ENCODE measurements at regions not wholly inside any gene's neighbourhood (a gene's known extent, or its start where the extent isn't known, plus 50 kb on each side); places are given as distances from the start of the nearest gene placed in this dataset.
"Not testable (repeated sequence)": the region's sequence is repeated elsewhere in the genome, so short reads cannot be mapped to it uniquely, and the experiment has no call there.

GRCh38 chr1:181969902-181970301, 91.6 kb downstream of the ZNF648 start:
- Histone ChIP-seq H4K5ac (ENCODE audit: insufficient read length, low read depth, low read length) (no peak overlapping the region), H3K79me1 (ENCODE audit: insufficient read depth, low read depth, low read length, poor library complexity, severe bottlenecking) (no peaks in the 10 kb centered on the region), H4K20me1 (ENCODE audit: control insufficient read depth, insufficient read depth, insufficient read length) (no peaks in the 10 kb centered on the region), H3K4me2 (ENCODE audit: insufficient read depth, insufficient read length, low read length) (no peak overlapping the region), H3K27ac (ENCODE audit: insufficient read length, low read depth, low read length) (peak overlapping the region; percentile 89), H3K9ac (ENCODE audit: extremely low read depth, insufficient read length, low read length) (no peak overlapping the region), H2BK15ac (ENCODE audit: low read depth, low read length) (no peak overlapping the region), H2BK5ac (ENCODE audit: insufficient read length, low read length) (no peak overlapping the region), H3K23ac (ENCODE audit: insufficient read length, low read depth, low read length) (no peak overlapping the region), H2AK5ac (ENCODE audit: insufficient read length, low read length) (no peak overlapping the region), H4K91ac (ENCODE audit: insufficient read length, low read depth, low read length) (no peak overlapping the region), H3K27me3 (ENCODE audit: insufficient read depth, low read length) (no peaks in the 10 kb centered on the region), H3K18ac (ENCODE audit: insufficient read length, low read depth, low read length) (no peak overlapping the region), H3K56ac (ENCODE audit: insufficient read length, low read depth, low read length) (no peak overlapping the region), H3K9me3 (ENCODE audit: control insufficient read depth, low read depth, low read length) (no peaks in the 10 kb centered on the region), H2BK20ac (ENCODE audit: low read depth, low read length, poor library complexity, severe bottlenecking) (no peak overlapping the region), H2AFZ (ENCODE audit: low read length) (no peak overlapping the region), H3T11ph (ENCODE audit: low read length) (no peak overlapping the region), H2BK120ac (ENCODE audit: low read depth, low read length, poor library complexity, severe bottlenecking) (no peak overlapping the region), H2BK12ac (ENCODE audit: insufficient read length, low read depth, low read length) (no peak overlapping the region), H3K4me1 (ENCODE audit: insufficient read depth, low read length) (peaks cover 3% of the 10 kb centered on the region; the same call in 1 of the 2 replicates), H3K23me2 (ENCODE audit: insufficient read length, low read depth, low read length, poor library complexity, severe bottlenecking) (no peaks in the 10 kb centered on the region), H3K79me2 (ENCODE audit: insufficient read depth, low read length) (no peaks in the 10 kb centered on the region; the same call in 1 of the 2 replicates), H3K4ac (ENCODE audit: low read depth, low read length) (no peak overlapping the region), H4K8ac (replicated peaks; ENCODE audit: insufficient read length, low read depth, low read length) (no peak overlapping the region), H3K14ac (ENCODE audit: insufficient read depth, low read length) (no peak overlapping the region)
- no CpG with 5 or more reads among the region's 2 CpGs for WGBS (ENCODE audit: extremely low coverage, insufficient read length, low lambda C conversion rate)
- Mint-ChIP-seq H3K27ac (peak overlapping the region; percentile 88 to 99 (median 98)), H3K9me3 (peaks cover 6 to 9% of the 10 kb centered on the region in 2 experiments; a peak in 4 of 5 replicates), H3K4me1 (peaks cover 33 to 35% of the 10 kb centered on the region in 2 experiments), H3K4me3 (no peak overlapping the region; a peak in 1 of 5 replicates), H3K36me3 (ENCODE audit: insufficient read depth in 1 of 3, low read depth in 3 of 3) (peaks cover 0 to 11% (median 3%) of the 10 kb centered on the region in 3 experiments; a peak in 4 of 7 replicates), H3K27me3 (ENCODE audit: low read depth) (no peaks in the 10 kb centered on the region; the same call in 1 of the 2 replicates)
- DNase-seq: peak; percentile 89
- no peak for TF ChIP-seq CTCF (conservative IDR thresholded peaks at IDR 0.05)

GRCh38 chr1:181954696-181955095, 106.8 kb downstream of the ZNF648 start:
- DNase-seq; H4K91ac ChIP-seq (ENCODE audit: insufficient read length, low read depth, low read length); H3K4ac ChIP-seq (ENCODE audit: low read depth, low read length); H2BK5ac ChIP-seq (ENCODE audit: insufficient read length, low read length); H4K8ac ChIP-seq (replicated peaks; ENCODE audit: insufficient read length, low read depth, low read length); H3K4me2 ChIP-seq (ENCODE audit: insufficient read depth, insufficient read length, low read length); H3K18ac ChIP-seq (ENCODE audit: insufficient read length, low read depth, low read length); H2BK120ac ChIP-seq (ENCODE audit: low read depth, low read length, poor library complexity, severe bottlenecking); H3K4me1 Mint-ChIP-seq; H3T11ph ChIP-seq (ENCODE audit: low read length); H3K27ac Mint-ChIP-seq; H3K23me2 ChIP-seq (ENCODE audit: insufficient read length, low read depth, low read length, poor library complexity, severe bottlenecking); H3K27ac ChIP-seq (ENCODE audit: insufficient read length, low read depth, low read length); H3K27me3 Mint-ChIP-seq (ENCODE audit: low read depth); H3K79me1 ChIP-seq (ENCODE audit: insufficient read depth, low read depth, low read length, poor library complexity, severe bottlenecking); H2AFZ ChIP-seq (ENCODE audit: low read length); H3K56ac ChIP-seq (ENCODE audit: insufficient read length, low read depth, low read length); H3K14ac ChIP-seq (ENCODE audit: insufficient read depth, low read length); H3K9ac ChIP-seq (ENCODE audit: extremely low read depth, insufficient read length, low read length); H3K27me3 ChIP-seq (ENCODE audit: insufficient read depth, low read length); H3K4me1 ChIP-seq (ENCODE audit: insufficient read depth, low read length); H3K4me3 Mint-ChIP-seq; H3K23ac ChIP-seq (ENCODE audit: insufficient read length, low read depth, low read length); H4K20me1 ChIP-seq (ENCODE audit: control insufficient read depth, insufficient read depth, insufficient read length); H2BK20ac ChIP-seq (ENCODE audit: low read depth, low read length, poor library complexity, severe bottlenecking); H4K5ac ChIP-seq (ENCODE audit: insufficient read length, low read depth, low read length); H3K9me3 ChIP-seq (ENCODE audit: control insufficient read depth, low read depth, low read length); H3K79me2 ChIP-seq (ENCODE audit: insufficient read depth, low read length); H2BK15ac ChIP-seq (ENCODE audit: low read depth, low read length); H2AK5ac ChIP-seq (ENCODE audit: insufficient read length, low read length); H2BK12ac ChIP-seq (ENCODE audit: insufficient read length, low read depth, low read length): not testable (repeated sequence)
- Mint-ChIP-seq H3K9me3 (peaks cover 32 to 37% of the 10 kb centered on the region in 2 experiments), H3K36me3 (ENCODE audit: insufficient read depth in 1 of 3, low read depth in 3 of 3) (peaks cover 7 to 26% (median 20%) of the 10 kb centered on the region in 3 experiments)
- no CpG with 5 or more reads among the region's 11 CpGs for WGBS (ENCODE audit: extremely low coverage, insufficient read length, low lambda C conversion rate)
